ENCODE measurements at regions not wholly inside any gene's neighbourhood (a gene's known extent, or its start where the extent isn't known, plus 50 kb on each side); places are given as distances from the start of the nearest gene placed in this dataset.

DNA sequence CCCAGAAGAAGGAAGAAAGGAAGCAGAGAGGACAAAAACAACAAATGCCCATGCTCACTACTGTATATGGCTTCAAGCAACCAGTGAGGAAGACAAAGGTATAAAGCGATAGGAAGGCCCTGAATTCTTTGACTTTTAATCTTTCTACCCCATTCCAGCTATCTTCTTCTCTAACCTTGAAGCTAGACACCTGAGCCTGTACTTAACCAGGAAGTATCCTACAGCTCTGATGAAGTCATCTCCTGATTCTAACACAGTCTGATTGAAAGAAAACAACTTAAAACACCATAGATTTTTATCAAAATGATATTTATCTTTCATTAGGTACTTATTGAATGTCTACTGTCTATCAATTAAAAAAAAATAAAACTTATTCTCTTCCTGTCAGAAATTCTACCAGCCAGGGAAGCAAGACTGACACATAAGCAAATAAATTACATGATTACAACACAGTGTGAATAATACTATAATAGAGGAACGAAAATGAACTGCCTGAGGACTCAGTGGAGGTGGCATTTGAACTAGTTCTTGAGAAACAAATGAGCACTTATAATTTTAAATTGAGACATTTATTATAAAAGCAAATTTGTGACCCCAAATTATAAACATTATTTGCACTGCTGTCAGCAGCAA lies 123.3 kb upstream of the ELL2 start:
- Mint-ChIP-seq H3K27me3 (ENCODE audit: low read depth) (peaks cover 16% of the 10 kb centered on the region), H3K27ac (no peak overlapping the region), H3K9me3 (no peaks in the 10 kb centered on the region), H3K36me3 (ENCODE audit: low read depth) (no peaks in the 10 kb centered on the region), H3K4me1 (ENCODE audit: low read depth) (peaks cover 28% of the 10 kb centered on the region), H3K4me3 (no peak overlapping the region)
- CTCF ChIA-PET: interaction anchor here (0.6 kb wide), 1 partner anchor 62 kb away, joined by 3 read pairs; no protein-coding TSS in a partner anchor
- intact Hi-C loops (cut with micrococcal nuclease): no loop called here
- DNase-seq: no peak

DNA sequence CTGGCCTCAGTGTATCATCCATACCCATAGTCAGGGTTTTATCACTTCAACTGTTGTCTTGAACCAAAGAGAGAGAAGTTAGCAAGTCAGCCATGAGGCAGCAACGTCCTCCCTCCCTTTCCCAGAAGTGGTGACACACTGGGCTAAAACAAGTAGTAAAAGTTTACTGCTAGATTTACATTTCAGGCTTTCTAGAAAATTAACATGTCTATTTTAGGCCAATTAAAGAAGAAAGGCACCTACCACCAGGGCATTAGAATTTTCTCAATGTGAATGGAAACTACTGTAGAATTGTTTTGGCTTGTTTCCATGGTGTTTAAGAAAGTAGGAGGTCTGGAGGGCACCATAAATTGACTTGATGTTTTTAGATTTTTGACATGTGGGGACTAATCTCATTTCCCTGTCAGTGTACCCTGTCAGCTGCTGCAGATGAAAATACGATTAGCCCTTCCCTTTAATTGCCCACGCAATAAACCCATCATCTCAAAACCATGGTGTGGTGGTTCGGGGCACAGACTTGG lies 121.8 kb upstream of the ELL2 start:
- CTCF ChIA-PET: no interaction called here
- Mint-ChIP-seq H3K9me3 (no peaks in the 10 kb centered on the region), H3K36me3 (ENCODE audit: low read depth) (no peaks in the 10 kb centered on the region), H3K4me3 (no peak overlapping the region), H3K27me3 (ENCODE audit: low read depth) (peaks cover 16% of the 10 kb centered on the region), H3K4me1 (ENCODE audit: low read depth) (peaks cover 37% of the 10 kb centered on the region), H3K27ac (peak overlapping the region; percentile 17)
- intact Hi-C loops (cut with micrococcal nuclease): loop anchor here (1.0 kb wide), 1 partner anchor 30 kb away; no protein-coding TSS in a partner anchor
- DNase-seq: peak; percentile 56

DNA sequence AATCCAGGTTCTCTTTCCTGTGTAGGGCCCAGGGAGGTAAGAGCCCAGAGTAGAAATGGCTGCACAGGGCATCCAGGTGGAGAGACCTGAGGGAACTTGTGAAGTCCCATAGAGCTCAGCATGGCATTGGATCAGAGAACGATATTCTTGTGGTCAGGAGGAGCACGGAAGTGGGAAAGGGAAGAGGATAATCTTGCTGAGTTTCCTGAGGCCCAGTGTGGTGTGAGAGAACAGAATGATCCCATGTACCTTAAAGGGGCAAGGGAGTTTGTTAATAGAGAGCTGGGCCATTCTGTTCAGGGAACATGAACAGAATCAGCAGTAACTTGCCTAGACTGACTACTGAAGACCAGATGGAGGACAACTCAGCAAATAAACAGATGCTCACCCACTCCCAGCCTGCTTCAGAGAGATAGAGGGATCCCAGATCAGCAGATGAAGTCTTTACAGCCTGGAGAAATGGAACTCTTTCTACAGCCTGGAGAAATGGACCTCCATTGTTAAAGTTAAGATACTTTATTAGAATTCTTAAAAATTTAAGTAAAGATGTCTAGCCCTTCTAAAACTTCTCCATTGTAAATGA lies 119.7 kb upstream of the ELL2 start:
- Mint-ChIP-seq H3K36me3 (ENCODE audit: low read depth) (no peaks in the 10 kb centered on the region), H3K4me3 (no peak overlapping the region), H3K4me1 (ENCODE audit: low read depth) (peaks cover 42% of the 10 kb centered on the region), H3K27me3 (ENCODE audit: low read depth) (peaks cover 10% of the 10 kb centered on the region), H3K27ac (no peak overlapping the region), H3K9me3 (no peaks in the 10 kb centered on the region)
- no peak for DNase-seq
- CTCF ChIA-PET: interaction anchor here (0.7 kb wide), 1 partner anchor 15 kb away, joined by 3 read pairs; no protein-coding TSS in a partner anchor
- intact Hi-C loops (cut with micrococcal nuclease): no loop called here

DNA sequence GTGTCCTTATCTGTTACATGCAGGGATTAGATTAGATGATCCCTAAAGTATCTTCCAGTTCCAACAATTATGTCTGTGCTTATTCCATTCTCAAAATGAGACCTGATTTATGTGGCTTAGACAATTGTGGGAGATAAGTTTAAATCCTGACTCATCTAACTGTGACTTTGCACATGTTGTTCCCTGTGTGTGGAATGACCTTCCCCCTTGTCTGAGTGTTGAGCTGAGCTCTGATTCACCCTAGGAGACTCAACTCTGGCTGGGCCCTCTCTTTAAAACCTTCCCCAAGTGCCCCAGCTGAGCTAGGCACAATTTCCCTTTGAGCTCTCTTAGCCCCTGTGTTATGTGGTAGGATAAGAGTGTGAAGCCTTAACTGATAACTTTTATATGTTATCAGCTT lies 118.9 kb upstream of the ELL2 start:
- Mint-ChIP-seq H3K36me3 (ENCODE audit: low read depth) (no peaks in the 10 kb centered on the region), H3K4me3 (no peak overlapping the region), H3K27me3 (ENCODE audit: low read depth) (peaks cover 15% of the 10 kb centered on the region), H3K9me3 (no peaks in the 10 kb centered on the region), H3K27ac (peak overlapping the region; percentile 27), H3K4me1 (ENCODE audit: low read depth) (peaks cover 42% of the 10 kb centered on the region)
- CTCF ChIA-PET: interaction anchor here (0.7 kb wide), 1 partner anchor 14 kb away, joined by 3 read pairs; no protein-coding TSS in a partner anchor
- intact Hi-C loops (cut with micrococcal nuclease): no loop called here
- DNase-seq: peak; percentile 36

DNA sequence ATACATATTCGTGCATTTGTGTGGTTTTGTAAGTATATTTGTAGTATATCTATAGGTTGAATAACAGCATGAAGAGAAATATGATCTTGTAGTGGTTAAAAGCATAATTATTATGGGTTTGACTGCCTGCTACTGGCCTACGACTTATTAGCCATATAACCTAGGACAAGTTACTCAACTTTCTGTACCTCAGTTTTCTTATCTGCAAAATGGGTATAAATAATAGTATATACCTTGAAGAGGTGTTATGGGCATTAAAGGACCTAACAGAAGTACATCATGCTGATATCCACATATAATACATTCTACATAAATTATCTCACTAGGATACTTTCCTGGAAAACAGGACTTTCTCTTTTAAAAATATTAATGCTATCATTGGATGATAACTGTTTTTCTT lies 118.3 kb upstream of the ELL2 start:
- Mint-ChIP-seq H3K27me3 (ENCODE audit: low read depth) (peaks cover 15% of the 10 kb centered on the region), H3K4me3 (no peak overlapping the region), H3K36me3 (ENCODE audit: low read depth) (no peaks in the 10 kb centered on the region), H3K9me3 (no peaks in the 10 kb centered on the region), H3K27ac (no peak overlapping the region), H3K4me1 (ENCODE audit: low read depth) (peaks cover 42% of the 10 kb centered on the region)
- DNase-seq: no peak
- CTCF ChIA-PET: no interaction called here
- intact Hi-C loops (cut with micrococcal nuclease): loop anchor here (1.0 to 10.0 kb wide), 13 partner anchors 15 to 1017 kb away; partner anchors contain the start of genes CAST and RFESD

DNA sequence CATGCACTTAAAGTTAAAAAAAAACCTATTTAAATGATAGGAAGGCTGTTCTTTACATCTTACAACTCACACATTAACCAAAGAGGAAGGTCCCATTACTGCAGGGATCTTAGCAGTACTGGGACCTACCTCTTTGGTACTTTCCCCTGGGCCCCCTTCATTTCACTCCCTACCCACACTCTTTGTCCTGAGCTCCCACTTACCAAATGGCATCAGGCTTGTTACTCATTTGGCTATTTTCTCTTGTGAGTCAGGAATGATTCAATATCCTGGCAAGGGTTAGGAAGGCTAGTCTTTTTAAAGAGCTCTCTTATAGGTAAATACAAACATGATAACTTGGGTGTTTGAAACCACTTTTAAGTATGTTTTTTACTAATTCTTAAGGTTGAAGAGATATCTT lies 117.4 kb upstream of the ELL2 start:
- Mint-ChIP-seq H3K36me3 (ENCODE audit: low read depth) (no peaks in the 10 kb centered on the region), H3K27me3 (ENCODE audit: low read depth) (peaks cover 9% of the 10 kb centered on the region), H3K4me3 (no peak overlapping the region), H3K27ac (peak overlapping the region; percentile 77), H3K4me1 (ENCODE audit: low read depth) (peaks cover 38% of the 10 kb centered on the region), H3K9me3 (no peaks in the 10 kb centered on the region)
- CTCF ChIA-PET: interaction anchor here (1.0 kb wide), 1 partner anchor 11 kb away, joined by 3 read pairs; no protein-coding TSS in a partner anchor
- peak; percentile 71 for DNase-seq
- intact Hi-C loops (cut with micrococcal nuclease): loop anchor here (1.0 to 10.0 kb wide), 13 partner anchors 14 to 1018 kb away; partner anchors contain the start of genes CAST and RFESD

DNA sequence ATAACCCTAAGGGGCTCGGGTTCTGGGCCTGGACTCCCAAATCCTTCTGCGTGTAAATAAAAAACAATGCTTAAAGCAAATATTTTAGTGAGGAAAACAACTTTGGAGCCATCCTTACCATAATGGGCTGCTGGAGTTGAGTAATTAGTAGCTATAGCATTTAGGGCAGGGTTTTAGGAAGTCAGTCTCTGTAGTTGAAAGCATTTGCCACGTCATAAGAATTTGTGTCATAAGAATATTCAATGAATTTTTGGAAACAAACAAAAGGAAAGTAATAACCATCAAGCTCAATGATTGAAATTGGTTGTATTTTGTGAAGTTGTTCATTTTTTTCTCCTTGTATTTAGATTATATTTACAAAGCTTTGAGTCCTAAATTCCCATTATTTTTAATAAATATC lies 114.8 kb upstream of the ELL2 start:
- no peak for DNase-seq
- Mint-ChIP-seq H3K4me1 (ENCODE audit: low read depth) (peaks cover 27% of the 10 kb centered on the region), H3K4me3 (no peak overlapping the region), H3K9me3 (no peaks in the 10 kb centered on the region), H3K27me3 (ENCODE audit: low read depth) (peaks cover 5% of the 10 kb centered on the region), H3K27ac (no peak overlapping the region), H3K36me3 (ENCODE audit: low read depth) (no peaks in the 10 kb centered on the region)
- intact Hi-C loops (cut with micrococcal nuclease): loop anchor here (5.0 to 10.0 kb wide), 5 partner anchors 359 to 1021 kb away; partner anchors contain the start of genes CAST and RFESD
- CTCF ChIA-PET: interaction anchor here (0.6 kb wide), 1 partner anchor 247 kb away, joined by 3 read pairs; no protein-coding TSS in a partner anchor

DNA sequence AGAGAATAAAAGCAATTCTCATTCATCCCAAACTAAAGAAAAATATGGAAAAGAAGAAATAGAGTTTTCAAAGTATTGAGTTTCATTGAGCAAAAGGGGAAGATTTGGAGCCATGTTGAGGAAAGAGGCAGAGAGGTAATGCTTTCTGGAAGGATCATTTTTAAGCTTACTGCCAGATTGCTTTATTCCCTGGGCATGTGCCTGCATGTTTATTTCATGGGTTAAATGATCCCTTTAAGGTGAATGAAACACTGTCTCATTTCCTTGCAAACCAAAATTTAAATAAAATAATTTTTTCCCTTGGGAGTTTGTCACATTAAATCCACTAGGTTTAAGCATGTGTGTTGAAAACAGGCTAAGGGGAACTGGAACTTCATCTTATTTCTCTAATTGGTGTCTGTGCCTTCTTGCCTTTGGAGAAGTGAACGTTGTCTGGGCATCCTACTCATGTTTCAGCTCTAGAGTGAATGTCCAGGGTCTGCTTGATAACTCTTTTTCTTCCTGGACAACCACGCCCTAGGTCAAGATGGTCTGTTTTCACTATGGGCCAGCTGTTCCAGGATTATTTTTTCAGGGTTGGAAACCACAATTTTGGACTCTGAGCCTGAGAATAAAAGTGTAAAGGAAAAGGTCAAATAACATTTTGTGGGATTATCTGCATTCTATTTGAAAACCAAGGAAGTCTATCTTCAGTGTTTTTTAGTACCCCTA lies 114.1 kb upstream of the ELL2 start:
- Mint-ChIP-seq H3K36me3 (ENCODE audit: low read depth) (no peaks in the 10 kb centered on the region), H3K9me3 (no peaks in the 10 kb centered on the region), H3K4me1 (ENCODE audit: low read depth) (peaks cover 20% of the 10 kb centered on the region), H3K4me3 (no peak overlapping the region), H3K27ac (no peak overlapping the region), H3K27me3 (ENCODE audit: low read depth) (peaks cover 5% of the 10 kb centered on the region)
- DNase-seq: no peak
- intact Hi-C loops (cut with micrococcal nuclease): loop anchor here (5.0 to 10.0 kb wide), 5 partner anchors 358 to 1022 kb away; partner anchors contain the start of genes CAST and RFESD
- CTCF ChIA-PET: interaction anchor here (0.7 to 0.8 kb wide), 2 partner anchors 229 to 288 kb away, joined by 3 read pairs; no protein-coding TSS in a partner anchor

DNA sequence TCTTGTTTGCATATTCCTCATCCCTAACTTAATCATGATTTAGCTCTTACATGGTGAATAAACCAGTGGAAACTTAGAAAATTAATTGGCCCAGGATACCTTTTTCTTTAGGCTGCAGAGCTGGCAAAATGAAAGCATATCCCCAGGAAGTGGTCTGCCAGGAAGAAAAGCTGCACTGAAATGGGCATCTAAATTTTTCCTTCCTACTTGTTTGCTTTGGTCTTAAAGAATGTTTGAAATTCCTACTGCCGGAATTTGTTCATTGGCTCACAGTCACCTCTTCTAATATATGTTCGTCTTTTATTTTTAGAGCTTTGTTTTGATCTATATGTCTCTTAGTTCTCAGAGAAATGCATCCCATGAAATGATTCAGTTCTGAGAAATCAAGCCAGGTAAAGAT lies 113.2 kb upstream of the ELL2 start:
- peaks cover 5% of the 10 kb centered on the region for H3K27me3 Mint-ChIP-seq (ENCODE audit: low read depth)
- H3K4me3 Mint-ChIP-seq: no peak overlapping the region
- no peaks in the 10 kb centered on the region for H3K36me3 Mint-ChIP-seq (ENCODE audit: low read depth)
- H3K9me3 Mint-ChIP-seq: no peaks in the 10 kb centered on the region
- CTCF ChIA-PET: no interaction called here
- intact Hi-C loops (cut with micrococcal nuclease): loop anchor here (5.0 to 10.0 kb wide), 5 partner anchors 358 to 1022 kb away; partner anchors contain the start of genes CAST and RFESD
- peaks cover 13% of the 10 kb centered on the region for H3K4me1 Mint-ChIP-seq (ENCODE audit: low read depth)
- DNase-seq: no peak
- H3K27ac Mint-ChIP-seq: no peak overlapping the region

DNA sequence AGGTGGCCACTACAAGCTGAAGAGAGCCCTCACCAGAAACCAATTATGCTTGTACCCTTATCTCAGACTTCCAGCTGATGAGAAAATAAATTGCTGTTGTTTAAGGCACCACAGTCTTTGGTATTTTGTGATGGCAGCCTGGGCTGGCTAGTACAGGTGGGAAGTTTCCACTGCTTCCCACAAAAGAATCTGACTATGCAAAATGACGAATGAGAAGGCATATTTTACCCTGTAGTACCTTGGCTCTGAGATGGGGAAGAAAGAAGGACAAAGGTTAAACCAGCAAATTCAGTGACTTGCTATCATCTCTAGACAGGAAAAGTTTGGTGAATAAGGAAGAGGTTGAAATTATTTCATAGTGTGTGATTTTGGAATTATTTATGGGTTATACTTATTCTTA lies 112.8 kb upstream of the ELL2 start:
- Mint-ChIP-seq H3K4me1 (ENCODE audit: low read depth) (peaks cover 13% of the 10 kb centered on the region), H3K27me3 (ENCODE audit: low read depth) (peaks cover 5% of the 10 kb centered on the region), H3K4me3 (no peak overlapping the region), H3K27ac (no peak overlapping the region), H3K9me3 (no peaks in the 10 kb centered on the region), H3K36me3 (ENCODE audit: low read depth) (no peaks in the 10 kb centered on the region)
- no peak for DNase-seq
- intact Hi-C loops (cut with micrococcal nuclease): loop anchor here (10.0 kb wide), 1 partner anchor 430 kb away; the partner anchor contains the start of gene RFESD
- CTCF ChIA-PET: no interaction called here

DNA sequence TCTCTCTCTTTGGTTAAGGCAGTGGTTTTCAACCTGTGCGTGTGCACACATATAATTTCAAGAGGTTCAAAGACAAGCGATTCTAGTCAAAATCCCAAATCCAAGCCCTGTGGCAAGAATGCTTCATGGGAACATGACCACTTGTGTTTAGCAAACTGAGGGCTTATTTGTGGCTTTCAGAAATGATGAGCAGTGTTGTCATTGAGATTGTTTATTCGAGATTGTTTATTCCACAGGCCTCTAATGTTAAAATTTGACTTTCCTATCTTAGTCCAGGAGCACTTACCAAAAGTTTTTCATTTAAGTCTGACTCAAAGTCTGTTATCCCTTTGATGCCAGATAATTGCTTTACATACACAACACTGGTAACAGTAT lies 111.1 kb upstream of the ELL2 start:
- H3K9me3 Mint-ChIP-seq: no peaks in the 10 kb centered on the region
- H3K4me3 Mint-ChIP-seq: no peak overlapping the region
- H3K27ac Mint-ChIP-seq: no peak overlapping the region
- peaks cover 5% of the 10 kb centered on the region for H3K27me3 Mint-ChIP-seq (ENCODE audit: low read depth)
- CTCF ChIA-PET: interaction anchor here (1.0 kb wide), 1 partner anchor 25 kb away, joined by 3 read pairs; no protein-coding TSS in a partner anchor
- intact Hi-C loops (cut with micrococcal nuclease): loop anchor here (10.0 kb wide), 1 partner anchor 428 kb away; the partner anchor contains the start of gene RFESD
- no peaks in the 10 kb centered on the region for H3K36me3 Mint-ChIP-seq (ENCODE audit: low read depth)
- peaks cover 6% of the 10 kb centered on the region for H3K4me1 Mint-ChIP-seq (ENCODE audit: low read depth)
- DNase-seq: no peak
